ENCODE measurements at regions not wholly inside any gene's neighbourhood (a gene's known extent, or its start where the extent isn't known, plus 50 kb on each side); places are given as distances from the start of the nearest gene placed in this dataset.

GRCh38 chr11:38971141-38971540, 2373.1 kb upstream of the RAG2 start (continued):
- TF ChIP-seq SKIL (CRISPR knock-in tag; IDR thresholded peaks at IDR 0.05; ENCODE audit: borderline replicate concordance) (no peak), ZNF841 (CRISPR knock-in tag; IDR thresholded peaks at IDR 0.05; ENCODE audit: borderline replicate concordance) (no peak), U2AF2 (IDR thresholded peaks at IDR 0.05; ENCODE audit: low read depth, low read length) (no peak), EEA1 (CRISPR knock-in tag; IDR thresholded peaks at IDR 0.05; ENCODE audit: borderline replicate concordance) (no peak)

GRCh38 chr11:38968951-38969350, 2370.9 kb upstream of the RAG2 start:
- no peak overlapping the region for H3K27ac ChIP-seq (ENCODE audit: extremely low read length, insufficient read depth, low read length)
- no peak for DNase-seq (ENCODE audit: low spot score)
- in situ Hi-C loops (cut with HindIII; ENCODE audit: extremely low pct_ligation_motif_present, low pct_unique_long_range_greater_than_20kb), result no loop called here
- no TSS peak for BruUV-seq (replicated peaks)
- H3K4me2 ChIP-seq (ENCODE audit: low read depth, low read length), result no peak overlapping the region
- ATAC-seq, result no peak
- intact Hi-C loops (cut with micrococcal nuclease; ENCODE audit: unreplicated experiment), result no loop called here
- no peak overlapping the region for H3K9ac ChIP-seq (ENCODE audit: insufficient read depth, low read depth, low read length)
- H2AFZ ChIP-seq (ENCODE audit: low read length), result no peak overlapping the region
- H4K20me1 ChIP-seq (ENCODE audit: insufficient read depth, low read length), result no peaks in the 10 kb centered on the region
- POLR2A ChIA-PET, result no interaction called here
- CTCF ChIA-PET (ENCODE audit: low intra/inter-chr PET ratio, low total read pairs), result no interaction called here
- WGBS (ENCODE audit: low lambda C conversion rate), result 0% methylated on average over 1 of the region's 1 CpG
- H3K4me1 ChIP-seq (ENCODE audit: insufficient read depth, low read length), result no peaks in the 10 kb centered on the region
- H3K9me3 ChIP-seq (ENCODE audit: low read length), result peaks cover 6% of the 10 kb centered on the region
- FAIRE-seq, result no peak
- H3K36me3 ChIP-seq (replicated peaks in 1 of 2; ENCODE audit: control insufficient read depth in 1 of 2, insufficient read depth in 2 of 2, low read length in 2 of 2), result no peaks in the 10 kb centered on the region
- no peak for TF ChIP-seq CREBL2 (CRISPR knock-in tag; IDR thresholded peaks at IDR 0.05; ENCODE audit: borderline replicate concordance)
- TF ChIP-seq ZNF687 (CRISPR knock-in tag; IDR thresholded peaks at IDR 0.05), result no peak
- no peak for TF ChIP-seq ZEB1 (IDR thresholded peaks at IDR 0.05; ENCODE audit: insufficient replicate concordance, low read depth)
- no peaks in the 10 kb centered on the region for H3K27me3 ChIP-seq (ENCODE audit: control insufficient read depth in 1 of 2, insufficient read depth in 2 of 2, low read length in 2 of 2)
- H3K4me3 ChIP-seq (replicated peaks in 1 of 3; ENCODE audit: insufficient read depth in 1 of 3, low read depth in 2 of 3, low read length in 3 of 3), result no peak overlapping the region
- no peaks in the 10 kb centered on the region for H3K79me2 ChIP-seq (ENCODE audit: insufficient read depth, low read length)

Data from HepG2 (cell line).